Cerebellar cortex (tissue), 1 donor: ENCODE measurements at regions not wholly inside any gene's neighbourhood (a gene's known extent, or its start where the extent isn't known, plus 50 kb on each side); places are given as distances from the start of the nearest gene placed in this dataset.
A peak's percentile ranks its signal among the peaks of the same experiment; 100 is the strongest.

ENCODE experiments used
- DNase-seq: peaks from one replicate; pipeline ENCODE4 v3.0.0-alpha.2; 2015; ENCODE audit warnings: low spot score

GRCh38 chr5:125202871-125203438 lies 456.5 kb upstream of the ZNF608 start:
- DNase-seq, result no peak

GRCh38 chr5:125203912-125204311 lies 457.5 kb upstream of the ZNF608 start:
- DNase-seq, result no peak

DNA sequence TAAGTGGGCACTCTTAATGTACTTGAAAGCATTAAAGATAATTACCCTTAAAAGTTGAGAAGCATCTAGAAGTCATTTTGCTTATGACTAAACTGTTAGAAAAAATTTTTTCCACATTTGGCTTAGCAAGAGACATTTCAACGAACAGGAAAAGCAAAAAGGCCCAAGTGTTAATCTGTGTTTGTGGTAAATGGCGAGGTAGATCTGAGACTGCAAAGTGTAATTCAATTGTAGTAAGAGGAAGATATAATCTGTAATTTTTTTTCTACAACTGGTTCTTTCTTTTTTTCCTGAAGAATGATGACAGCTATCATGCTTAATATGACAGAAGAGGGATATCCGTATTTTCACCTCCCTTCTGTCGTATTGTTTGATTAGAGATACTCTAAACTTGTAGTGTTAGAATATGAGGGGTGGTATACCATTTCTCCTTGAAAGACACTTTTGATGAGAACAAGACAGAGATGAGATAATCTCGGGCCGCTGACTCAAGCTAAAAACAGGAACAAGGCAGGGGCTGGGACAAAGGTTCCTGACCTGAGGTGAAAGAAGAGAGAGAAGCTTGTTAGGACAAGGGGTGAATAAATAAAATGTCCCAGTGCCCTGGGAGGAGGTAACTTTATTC lies 459.3 kb upstream of the ZNF608 start:
- DNase-seq, result no peak

- no peak for DNase-seq
Measured at GRCh38 chr5:125207856-125208255, 461.4 kb upstream of the ZNF608 start.

DNA sequence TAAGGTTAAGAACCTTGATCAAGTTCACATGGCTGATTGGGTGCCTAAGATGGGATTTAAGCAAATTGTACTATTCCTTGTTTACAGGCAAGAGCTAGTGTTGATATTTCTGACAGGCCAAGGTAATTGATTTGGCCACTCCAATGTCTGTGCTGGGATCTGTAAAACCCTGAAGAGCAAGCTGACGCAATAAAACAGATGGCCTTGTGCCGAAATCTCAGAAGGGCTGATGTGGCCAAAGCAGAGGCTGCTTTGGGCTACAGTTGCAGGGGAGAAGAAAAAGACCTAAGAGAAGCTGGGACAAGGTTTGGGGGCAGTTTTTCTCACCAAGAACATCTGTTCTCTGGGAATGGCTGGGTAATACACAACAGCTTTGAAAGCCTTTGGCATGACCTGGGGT lies 463.2 kb upstream of the ZNF608 start:
- no peak for DNase-seq

DNA sequence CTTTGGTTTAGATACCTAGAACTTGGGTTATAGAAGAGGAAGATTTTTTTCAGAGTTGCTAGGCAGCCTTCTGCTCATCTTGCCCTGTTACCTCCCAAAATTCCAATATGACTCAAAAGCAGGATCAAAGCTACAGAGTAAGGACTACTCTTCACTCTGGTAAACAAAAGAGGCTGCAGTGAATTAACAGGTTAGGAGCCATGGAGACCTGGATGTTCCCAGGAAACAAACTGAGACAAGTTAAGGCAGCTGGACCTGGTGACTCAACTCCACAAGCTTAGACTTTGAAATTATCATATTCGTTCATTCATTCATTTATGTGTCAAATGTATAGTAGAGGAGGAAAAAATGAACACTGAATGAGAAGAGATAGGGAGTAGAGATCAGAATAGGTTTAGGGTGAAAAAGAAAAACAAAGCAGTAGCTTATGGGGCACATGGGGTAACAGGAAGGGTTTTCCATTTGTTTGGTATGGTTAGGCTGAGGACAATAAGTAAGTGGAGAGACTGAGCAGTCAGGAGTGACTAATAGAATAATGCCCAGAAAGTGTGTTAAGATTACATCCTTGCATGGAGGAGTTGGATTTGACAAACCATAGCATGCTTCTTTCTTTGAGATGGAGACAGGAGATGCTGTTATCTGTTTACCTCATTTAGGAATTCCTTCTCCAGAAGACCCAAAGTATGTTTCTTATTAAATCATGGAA lies 464.0 kb upstream of the ZNF608 start:
- no peak for DNase-seq

DNA sequence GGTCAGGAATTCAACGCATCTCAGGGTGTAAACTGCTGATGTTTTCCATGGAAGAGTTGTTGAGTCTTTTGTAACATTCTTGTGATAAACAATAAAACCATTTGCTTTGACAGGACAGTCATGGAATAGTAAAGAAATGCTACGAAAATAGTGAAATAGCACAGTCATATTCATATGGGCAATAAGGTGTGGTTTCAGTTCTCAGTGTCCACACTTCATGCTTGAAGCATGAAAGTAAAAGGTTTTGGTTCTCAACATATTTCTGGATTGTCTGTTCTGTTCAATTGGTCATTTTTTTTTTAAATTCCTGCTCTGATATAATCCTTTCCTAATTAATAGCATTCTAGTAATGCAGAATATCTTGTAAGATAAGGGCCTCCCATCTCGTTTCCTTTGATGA lies 467.6 kb upstream of the ZNF608 start:
- DNase-seq, result no peak

DNA sequence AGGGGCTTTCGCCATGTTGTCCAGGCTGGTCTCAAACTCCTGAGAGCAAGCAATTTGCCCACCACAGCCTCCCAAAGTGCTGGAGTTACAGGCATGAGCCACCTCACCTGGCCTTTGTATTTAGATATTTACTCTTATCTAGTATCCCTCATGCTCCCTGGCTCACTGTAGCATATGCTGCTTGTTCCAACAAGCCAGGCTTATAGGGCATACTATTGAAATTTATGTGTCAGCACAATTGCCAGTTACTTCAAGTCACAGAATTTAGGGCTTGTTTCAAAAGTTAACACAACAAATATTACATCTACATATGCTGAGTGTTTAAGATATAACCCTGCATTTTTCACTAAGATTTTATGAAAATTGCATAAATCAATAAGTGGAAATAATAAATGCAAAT lies 469.2 kb upstream of the ZNF608 start:
- no peak for DNase-seq

DNA sequence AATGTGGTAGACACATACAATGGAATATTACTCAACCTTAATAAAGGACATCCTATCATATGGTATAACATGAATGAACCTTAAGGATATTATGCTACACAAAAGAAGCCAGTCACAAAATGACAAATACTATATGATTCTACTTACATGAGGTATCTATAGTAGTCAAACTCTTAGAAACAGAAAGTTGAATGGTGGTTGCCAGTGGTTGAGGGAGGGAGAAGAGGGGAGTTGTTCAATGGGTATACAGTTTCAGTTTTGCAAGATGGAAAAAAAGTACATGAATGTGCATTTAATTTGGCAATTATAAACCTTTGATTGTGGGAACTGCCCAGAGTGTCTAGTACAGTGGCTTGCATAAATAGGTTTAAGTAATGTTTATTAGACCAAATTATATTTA lies 473.3 kb upstream of the ZNF608 start:
- no peak for DNase-seq

DNA sequence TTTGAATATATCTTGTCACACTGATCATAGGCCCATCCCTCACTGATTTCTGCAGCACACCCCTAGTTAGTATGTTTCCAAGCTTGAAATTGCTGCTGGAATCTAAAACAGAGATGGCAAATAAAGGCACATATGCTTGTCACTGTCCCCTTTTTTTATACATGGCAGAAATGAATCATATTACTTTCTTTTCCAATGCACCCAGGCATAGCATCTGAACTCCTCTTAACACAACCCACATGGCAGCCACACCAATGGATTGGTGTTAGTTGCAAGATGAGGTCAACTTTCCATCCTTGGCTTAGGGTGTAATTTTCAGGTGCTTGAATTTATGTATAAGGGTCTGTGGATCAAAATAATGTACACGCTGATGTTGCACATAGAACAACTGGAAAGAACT lies 473.8 kb upstream of the ZNF608 start:
- DNase-seq, result no peak

DNA sequence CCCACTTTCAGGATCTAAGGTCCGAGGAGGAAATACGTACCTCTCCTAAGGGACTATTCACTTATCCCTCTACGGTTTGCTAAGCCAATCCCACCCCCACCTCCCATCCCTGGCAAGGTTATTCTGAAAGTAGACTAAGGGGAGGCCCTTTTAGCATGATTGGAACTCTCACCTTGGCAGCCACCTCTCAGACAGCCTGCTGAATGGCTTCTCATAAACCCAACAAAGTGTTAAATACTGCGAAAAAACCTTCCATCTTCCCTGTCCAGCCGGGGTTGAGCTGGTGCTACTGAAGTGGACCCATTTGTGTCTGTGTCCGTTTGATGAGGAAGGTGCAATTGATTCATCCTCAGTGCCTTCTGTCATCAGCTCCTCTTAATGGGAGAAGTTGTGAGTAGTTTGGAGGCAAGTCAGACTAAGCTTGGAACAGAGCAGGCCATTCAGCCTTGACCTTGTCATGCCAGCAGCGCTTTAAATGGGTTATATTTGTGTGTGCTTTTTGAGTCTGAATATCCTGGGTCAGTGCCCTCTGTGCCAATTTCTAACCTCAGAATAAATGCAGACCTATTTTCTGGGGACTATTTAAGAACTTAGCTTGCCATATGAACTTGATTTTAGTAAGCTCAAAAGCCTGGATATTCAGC lies 476.3 kb upstream of the ZNF608 start:
- no peak for DNase-seq

- DNase-seq, result no peak
Measured at GRCh38 chr5:125225424-125225823, 479.0 kb upstream of the ZNF608 start.

- no peak for DNase-seq
Measured at GRCh38 chr5:125226825-125227224, 480.4 kb upstream of the ZNF608 start.

DNA sequence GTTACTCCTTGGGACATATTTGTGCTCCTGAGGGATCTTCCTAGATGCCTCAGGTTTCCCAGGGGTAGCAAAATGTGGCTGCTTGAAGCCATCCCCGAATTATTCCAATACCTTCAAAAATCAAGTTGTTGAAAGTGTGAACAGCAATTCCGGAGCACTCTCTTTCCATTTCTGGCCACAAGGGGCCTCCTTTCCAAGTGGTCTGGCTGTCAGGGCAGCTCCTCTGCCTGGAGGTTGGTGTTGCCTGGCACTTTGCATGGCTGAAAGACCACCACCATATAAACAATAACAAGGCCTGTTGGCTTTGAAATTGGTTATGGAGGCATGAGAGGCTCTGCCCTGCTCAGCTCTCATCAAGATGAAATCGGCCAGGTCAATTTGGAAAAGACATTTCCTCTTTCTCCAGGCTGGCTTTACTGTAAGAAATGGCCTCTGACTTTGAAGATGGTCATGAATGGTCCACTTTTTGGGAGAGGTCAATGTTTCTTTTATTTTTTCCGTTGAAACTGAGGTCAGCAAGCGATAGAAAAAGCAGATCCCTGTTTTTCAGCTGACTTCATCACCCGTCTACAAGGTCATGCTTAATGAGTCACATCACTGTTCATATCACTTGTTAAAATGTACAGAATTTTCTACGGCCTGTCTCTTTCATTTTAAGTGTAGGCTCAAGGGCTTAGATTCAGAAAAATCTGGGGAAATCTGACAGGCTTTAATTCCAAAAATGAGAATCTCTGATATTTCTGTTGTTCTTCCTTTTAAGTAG lies 481.1 kb upstream of the ZNF608 start:
- DNase-seq, result peak; percentile 20

DNA sequence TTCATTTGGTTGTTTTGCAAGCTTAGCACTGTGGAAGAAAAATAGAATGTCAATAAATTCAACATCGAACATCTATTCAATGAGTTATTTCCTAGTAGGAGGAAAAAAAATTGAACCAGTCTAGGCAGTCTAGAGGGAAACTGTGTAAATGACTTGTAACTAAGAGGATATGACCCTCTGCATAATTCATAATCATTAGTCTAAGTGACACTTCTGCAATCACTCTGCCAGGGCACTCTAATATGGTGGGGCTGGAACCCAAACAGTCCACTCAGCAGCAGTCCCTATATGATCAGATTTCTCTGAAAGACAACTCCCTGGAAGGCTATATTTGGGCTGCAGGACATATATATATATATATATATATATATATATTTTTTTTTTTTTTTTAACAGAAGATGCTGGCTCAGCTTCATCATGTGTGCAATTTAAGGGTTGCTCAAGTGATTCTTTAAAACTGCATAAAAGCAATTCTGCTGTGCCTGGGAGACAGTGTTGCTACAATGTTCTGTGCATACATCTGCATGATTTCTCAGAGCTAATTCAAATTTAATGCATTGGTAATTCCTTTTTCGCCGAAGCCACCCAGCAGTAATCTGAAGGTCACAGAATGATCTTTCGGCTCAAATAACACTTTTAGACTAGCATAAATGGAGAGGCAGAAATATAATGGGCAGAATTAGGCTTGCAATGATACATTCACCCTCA lies 482.1 kb upstream of the ZNF608 start:
- no peak for DNase-seq

- DNase-seq, result no peak
Measured at GRCh38 chr5:125229556-125229955, 483.1 kb upstream of the ZNF608 start.

DNA sequence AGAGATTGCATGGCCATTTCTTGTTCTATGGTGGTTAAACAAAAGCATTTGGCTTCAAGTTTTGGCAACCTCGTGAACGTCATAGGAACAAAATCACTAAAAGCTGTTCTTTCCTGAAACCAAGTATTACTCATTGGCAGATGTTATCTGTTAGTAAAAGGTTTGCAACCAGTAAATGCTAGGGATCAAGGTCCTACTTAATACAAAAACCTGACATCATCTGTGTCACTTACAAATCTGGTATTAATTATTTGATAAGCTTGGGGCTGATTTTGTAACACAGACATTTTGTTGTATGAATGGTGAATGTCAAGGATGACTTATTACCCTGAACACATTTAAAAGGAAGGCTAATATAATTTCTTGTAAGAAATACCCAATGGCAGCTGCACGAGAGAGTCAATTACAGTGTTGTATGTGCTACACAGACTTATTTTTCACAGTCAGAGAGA lies 486.4 kb upstream of the ZNF608 start:
- DNase-seq, result no peak

GRCh38 chr5:125233944-125234343 lies 487.5 kb upstream of the ZNF608 start:
- no peak for DNase-seq

DNA sequence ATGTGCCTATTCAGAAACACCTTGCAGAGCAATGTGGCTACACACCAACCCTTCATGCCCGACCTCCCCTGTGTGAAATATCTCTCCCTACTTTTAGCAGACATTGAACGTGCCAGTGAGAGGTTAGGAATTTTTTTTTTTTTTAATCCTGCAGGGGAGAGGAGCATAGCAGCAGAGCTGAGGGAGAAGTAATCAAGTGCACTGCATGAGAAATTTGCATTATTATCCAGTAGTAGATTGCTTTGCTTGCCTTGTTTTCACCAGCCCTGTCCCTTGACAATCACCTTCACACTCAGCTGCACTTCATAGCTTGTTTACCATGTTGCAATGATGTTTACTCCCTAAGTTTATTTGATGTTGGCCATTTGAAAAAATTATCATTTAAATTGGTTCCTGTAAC lies 489.6 kb upstream of the ZNF608 start:
- no peak for DNase-seq

DNA sequence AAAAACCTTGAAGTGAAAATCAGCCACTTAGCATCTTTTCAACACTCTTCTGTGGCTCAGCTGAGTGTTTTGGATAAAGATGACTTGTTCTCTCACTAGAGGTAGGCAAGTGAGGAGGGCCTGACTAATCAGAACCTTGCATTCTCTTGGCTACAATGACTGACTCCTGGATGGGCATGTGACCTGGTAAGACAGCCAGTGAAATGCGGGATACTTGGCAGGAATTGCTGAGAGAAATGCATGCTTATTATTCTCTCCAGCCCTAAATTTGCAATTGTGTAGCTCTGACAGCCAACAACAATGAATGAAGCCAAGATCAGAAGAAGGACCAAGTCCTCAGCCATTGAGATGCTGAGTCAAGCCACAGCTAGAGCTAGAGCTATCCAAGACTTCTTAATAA lies 490.5 kb upstream of the ZNF608 start:
- peak; percentile 71 for DNase-seq

DNA sequence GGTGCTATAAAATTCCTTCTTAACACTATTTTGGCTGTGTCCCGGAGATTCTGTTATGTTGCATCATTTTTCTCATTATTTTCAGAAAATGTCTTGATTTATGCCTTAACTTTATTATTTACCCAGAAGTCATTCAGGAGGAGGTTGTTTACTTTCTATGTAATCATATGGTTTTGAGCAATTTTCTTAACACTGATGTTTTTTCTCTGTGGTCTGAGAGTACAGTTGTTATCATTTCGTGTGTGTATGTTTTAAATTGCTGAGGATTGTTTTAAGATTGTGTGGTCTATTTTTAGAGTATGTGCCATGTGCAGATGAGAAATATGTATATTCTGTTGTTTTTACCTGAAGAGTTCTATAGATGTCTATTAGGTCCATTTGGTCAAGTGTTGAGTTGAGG lies 498.1 kb upstream of the ZNF608 start:
- DNase-seq, result no peak

GRCh38 chr5:125245216-125245615 lies 498.8 kb upstream of the ZNF608 start:
- DNase-seq, result no peak
